ENCODE measurements at regions not wholly inside any gene's neighbourhood (a gene's known extent, or its start where the extent isn't known, plus 50 kb on each side); places are given as distances from the start of the nearest gene placed in this dataset.

GRCh38 chr18:43936176-43936575 lies 658.9 kb upstream of the SYT4 start:
- H3K9me3 ChIP-seq (ENCODE audit: control extremely low read depth in 1 of 5, control insufficient read depth in 4 of 5, insufficient read depth in 2 of 5, low read depth in 1 of 5, low read length in 4 of 5): no peaks in the 10 kb centered on the region
- ChIA-PET CTCF (no interaction called here), POLR2A (no interaction called here)
- no CpG with 5 or more reads among the region's 4 CpGs for WGBS (ENCODE audit: insufficient coverage)
- no peaks in the 10 kb centered on the region for H3K36me3 ChIP-seq (ENCODE audit: control insufficient read depth in 4 of 4, insufficient read depth in 4 of 4, low read length in 3 of 4)
- DNase-seq: no peak
- no peaks in the 10 kb centered on the region for H3K4me1 ChIP-seq (ENCODE audit: control extremely low read depth in 1 of 4, control insufficient read depth in 4 of 4, insufficient read depth in 4 of 4, low read length in 3 of 4)
- no peaks in the 10 kb centered on the region for H3K27me3 ChIP-seq (replicated peaks in 2 of 5; ENCODE audit: control insufficient read depth in 4 of 5, insufficient read depth in 5 of 5, low read length in 4 of 5)
- no peak overlapping the region for H3K4me3 ChIP-seq (ENCODE audit: control insufficient read depth in 1 of 7, extremely low read depth in 1 of 7, insufficient read depth in 4 of 7, low read depth in 2 of 7, low read length in 6 of 7)
- H3K27ac ChIP-seq (ENCODE audit: insufficient read depth in 1 of 2, low read depth in 1 of 2, low read length in 2 of 2, poor library complexity in 1 of 2, severe bottlenecking in 2 of 2): no peak overlapping the region

- no peaks in the 10 kb centered on the region for H3K9me3 ChIP-seq (ENCODE audit: control extremely low read depth in 1 of 5, control insufficient read depth in 4 of 5, insufficient read depth in 2 of 5, low read depth in 1 of 5, low read length in 4 of 5)
- 100% methylated on average over 1 of the region's 2 CpGs for WGBS (ENCODE audit: insufficient coverage)
- no peak overlapping the region for H3K27ac ChIP-seq (ENCODE audit: insufficient read depth in 1 of 2, low read depth in 1 of 2, low read length in 2 of 2, poor library complexity in 1 of 2, severe bottlenecking in 2 of 2)
- DNase-seq: no peak
- H3K27me3 ChIP-seq (replicated peaks in 2 of 5; ENCODE audit: control insufficient read depth in 4 of 5, insufficient read depth in 5 of 5, low read length in 4 of 5): no peaks in the 10 kb centered on the region
- POLR2A ChIA-PET: no interaction called here
- H3K36me3 ChIP-seq (ENCODE audit: control insufficient read depth in 4 of 4, insufficient read depth in 4 of 4, low read length in 3 of 4): no peaks in the 10 kb centered on the region
- no peak overlapping the region for H3K4me3 ChIP-seq (ENCODE audit: control insufficient read depth in 1 of 7, extremely low read depth in 1 of 7, insufficient read depth in 4 of 7, low read depth in 2 of 7, low read length in 6 of 7)
- no peaks in the 10 kb centered on the region for H3K4me1 ChIP-seq (ENCODE audit: control extremely low read depth in 1 of 4, control insufficient read depth in 4 of 4, insufficient read depth in 4 of 4, low read length in 3 of 4)
- CTCF ChIA-PET: no interaction called here
Observed at GRCh38 chr18:43949291-43949690, 672.0 kb upstream of the SYT4 start.

GRCh38 chr18:43950062-43950461 lies 672.8 kb upstream of the SYT4 start:
- POLR2A ChIA-PET: no interaction called here
- Histone ChIP-seq H3K27me3 (replicated peaks in 2 of 5; ENCODE audit: control insufficient read depth in 4 of 5, insufficient read depth in 5 of 5, low read length in 4 of 5) (no peaks in the 10 kb centered on the region), H3K4me1 (ENCODE audit: control extremely low read depth in 1 of 4, control insufficient read depth in 4 of 4, insufficient read depth in 4 of 4, low read length in 3 of 4) (no peaks in the 10 kb centered on the region), H3K9me3 (ENCODE audit: control extremely low read depth in 1 of 5, control insufficient read depth in 4 of 5, insufficient read depth in 2 of 5, low read depth in 1 of 5, low read length in 4 of 5) (no peaks in the 10 kb centered on the region), H3K27ac (ENCODE audit: insufficient read depth in 1 of 2, low read depth in 1 of 2, low read length in 2 of 2, poor library complexity in 1 of 2, severe bottlenecking in 2 of 2) (no peak overlapping the region), H3K4me3 (ENCODE audit: control insufficient read depth in 1 of 7, extremely low read depth in 1 of 7, insufficient read depth in 4 of 7, low read depth in 2 of 7, low read length in 6 of 7) (no peak overlapping the region), H3K36me3 (ENCODE audit: control insufficient read depth in 4 of 4, insufficient read depth in 4 of 4, low read length in 3 of 4) (no peaks in the 10 kb centered on the region)
- 100% methylated on average over 1 of the region's 3 CpGs for WGBS (ENCODE audit: insufficient coverage)
- no peak for DNase-seq
- CTCF ChIA-PET: no interaction called here

GRCh38 chr18:43952398-43952797 lies 675.1 kb upstream of the SYT4 start:
- H3K4me3 ChIP-seq (ENCODE audit: control insufficient read depth in 1 of 7, extremely low read depth in 1 of 7, insufficient read depth in 4 of 7, low read depth in 2 of 7, low read length in 6 of 7): no peak overlapping the region
- no peaks in the 10 kb centered on the region for H3K4me1 ChIP-seq (ENCODE audit: control extremely low read depth in 1 of 4, control insufficient read depth in 4 of 4, insufficient read depth in 4 of 4, low read length in 3 of 4)
- H3K27me3 ChIP-seq (replicated peaks in 2 of 5; ENCODE audit: control insufficient read depth in 4 of 5, insufficient read depth in 5 of 5, low read length in 4 of 5): peaks cover 0 to 3% (median 0%) of the 10 kb centered on the region in 5 experiments
- WGBS (ENCODE audit: insufficient coverage): 97% methylated on average over 3 of the region's 3 CpGs
- no peak for DNase-seq
- no peak overlapping the region for H3K27ac ChIP-seq (ENCODE audit: insufficient read depth in 1 of 2, low read depth in 1 of 2, low read length in 2 of 2, poor library complexity in 1 of 2, severe bottlenecking in 2 of 2)
- H3K36me3 ChIP-seq (ENCODE audit: control insufficient read depth in 4 of 4, insufficient read depth in 4 of 4, low read length in 3 of 4): no peaks in the 10 kb centered on the region
- ChIA-PET CTCF (no interaction called here), POLR2A (no interaction called here)
- H3K9me3 ChIP-seq (ENCODE audit: control extremely low read depth in 1 of 5, control insufficient read depth in 4 of 5, insufficient read depth in 2 of 5, low read depth in 1 of 5, low read length in 4 of 5): no peaks in the 10 kb centered on the region

GRCh38 chr18:43961722-43962121 lies 684.4 kb upstream of the SYT4 start:
- POLR2A ChIA-PET: interaction anchor here (0.6 kb wide), 1 partner anchor 14 kb away, joined by 3 read pairs; no protein-coding TSS in a partner anchor

GRCh38 chr18:43964666-43965065 lies 687.4 kb upstream of the SYT4 start:
- H3K4me1 ChIP-seq (ENCODE audit: control extremely low read depth in 1 of 4, control insufficient read depth in 4 of 4, insufficient read depth in 4 of 4, low read length in 3 of 4): peaks cover 0 to 2% (median 0%) of the 10 kb centered on the region in 4 experiments
- H3K27me3 ChIP-seq (replicated peaks in 2 of 5; ENCODE audit: control insufficient read depth in 4 of 5, insufficient read depth in 5 of 5, low read length in 4 of 5): no peaks in the 10 kb centered on the region
- ChIA-PET POLR2A (no interaction called here), CTCF (no interaction called here)
- WGBS (ENCODE audit: insufficient coverage): 80% methylated on average over 1 of the region's 1 CpG
- DNase-seq: no peak
- no peak overlapping the region for H3K27ac ChIP-seq (ENCODE audit: insufficient read depth in 1 of 2, low read depth in 1 of 2, low read length in 2 of 2, poor library complexity in 1 of 2, severe bottlenecking in 2 of 2)
- no peak overlapping the region for H3K4me3 ChIP-seq (ENCODE audit: control insufficient read depth in 1 of 7, extremely low read depth in 1 of 7, insufficient read depth in 4 of 7, low read depth in 2 of 7, low read length in 6 of 7)
- no peaks in the 10 kb centered on the region for H3K36me3 ChIP-seq (ENCODE audit: control insufficient read depth in 4 of 4, insufficient read depth in 4 of 4, low read length in 3 of 4)
- no peaks in the 10 kb centered on the region for H3K9me3 ChIP-seq (ENCODE audit: control extremely low read depth in 1 of 5, control insufficient read depth in 4 of 5, insufficient read depth in 2 of 5, low read depth in 1 of 5, low read length in 4 of 5)

More at GRCh38 chr18:43961722-43962121, 684.4 kb upstream of the SYT4 start:
- no peak overlapping the region for H3K4me3 ChIP-seq (ENCODE audit: control insufficient read depth in 1 of 7, extremely low read depth in 1 of 7, insufficient read depth in 4 of 7, low read depth in 2 of 7, low read length in 6 of 7)
- peaks cover 0 to 2% (median 0%) of the 10 kb centered on the region in 4 experiments for H3K4me1 ChIP-seq (ENCODE audit: control extremely low read depth in 1 of 4, control insufficient read depth in 4 of 4, insufficient read depth in 4 of 4, low read length in 3 of 4)
- no peaks in the 10 kb centered on the region for H3K36me3 ChIP-seq (ENCODE audit: control insufficient read depth in 4 of 4, insufficient read depth in 4 of 4, low read length in 3 of 4)
- H3K27me3 ChIP-seq (replicated peaks in 2 of 5; ENCODE audit: control insufficient read depth in 4 of 5, insufficient read depth in 5 of 5, low read length in 4 of 5): peaks cover 0 to 4% (median 0%) of the 10 kb centered on the region in 5 experiments
- no peaks in the 10 kb centered on the region for H3K9me3 ChIP-seq (ENCODE audit: control extremely low read depth in 1 of 5, control insufficient read depth in 4 of 5, insufficient read depth in 2 of 5, low read depth in 1 of 5, low read length in 4 of 5)
- no peak overlapping the region for H3K27ac ChIP-seq (ENCODE audit: insufficient read depth in 1 of 2, low read depth in 1 of 2, low read length in 2 of 2, poor library complexity in 1 of 2, severe bottlenecking in 2 of 2)
- CTCF ChIA-PET: no interaction called here
- WGBS (ENCODE audit: insufficient coverage): 19% methylated on average over 3 of the region's 3 CpGs
- peak in 2 of 3 donors; percentile 0 for DNase-seq

- Histone ChIP-seq H3K9me3 (ENCODE audit: control extremely low read depth in 1 of 5, control insufficient read depth in 4 of 5, insufficient read depth in 2 of 5, low read depth in 1 of 5, low read length in 4 of 5) (no peaks in the 10 kb centered on the region), H3K27ac (ENCODE audit: insufficient read depth in 1 of 2, low read depth in 1 of 2, low read length in 2 of 2, poor library complexity in 1 of 2, severe bottlenecking in 2 of 2) (no peak overlapping the region), H3K36me3 (ENCODE audit: control insufficient read depth in 4 of 4, insufficient read depth in 4 of 4, low read length in 3 of 4) (no peaks in the 10 kb centered on the region), H3K27me3 (replicated peaks in 2 of 5; ENCODE audit: control insufficient read depth in 4 of 5, insufficient read depth in 5 of 5, low read length in 4 of 5) (no peaks in the 10 kb centered on the region), H3K4me3 (ENCODE audit: control insufficient read depth in 1 of 7, extremely low read depth in 1 of 7, insufficient read depth in 4 of 7, low read depth in 2 of 7, low read length in 6 of 7) (no peak overlapping the region), H3K4me1 (ENCODE audit: control extremely low read depth in 1 of 4, control insufficient read depth in 4 of 4, insufficient read depth in 4 of 4, low read length in 3 of 4) (peaks cover 0 to 2% (median 0%) of the 10 kb centered on the region in 4 experiments)
- ChIA-PET CTCF (no interaction called here), POLR2A (no interaction called here)
- no peak for DNase-seq
- 92% methylated on average over 2 of the region's 4 CpGs for WGBS (ENCODE audit: insufficient coverage)
Observed at GRCh38 chr18:43965691-43966090, 688.4 kb upstream of the SYT4 start.
